DOHH2 (cell line): ENCODE measurements at regions not wholly inside any gene's neighbourhood (a gene's known extent, or its start where the extent isn't known, plus 50 kb on each side); places are given as distances from the start of the nearest gene placed in this dataset.

Experiments
- H3F3A ChIP-seq: fragments of 200-600 bp; sonication (generic), shearing (Covaris generic); 2 replicates; pipeline ENCODE4 v1.6.0; 2016; ENCODE audit warnings: antibody characterized with exemption, mild to moderate bottlenecking; ENCODE audit not compliant: control insufficient read depth, insufficient read depth
- H3K27ac ChIP-seq: fragments of 200-600 bp; sonication (generic); 2 replicates; pipeline ENCODE4 v1.5.1; 2014; ENCODE audit warnings: low read depth, mild to moderate bottlenecking, low read length, moderate library complexity
- H3K27me3 ChIP-seq: fragments of 200-600 bp; sonication (generic); 2 replicates; pipeline ENCODE4 v1.6.1; 2014; ENCODE audit warnings: mild to moderate bottlenecking, low read length, mixed read lengths; ENCODE audit not compliant: control insufficient read depth
- H3K36me3 ChIP-seq: fragments of 200-600 bp; sonication (generic); 2 replicates; pipeline ENCODE4 v1.6.1; 2014; ENCODE audit warnings: mild to moderate bottlenecking, low read length, moderate library complexity, mixed read lengths; ENCODE audit not compliant: control insufficient read depth
- H3K4me1 ChIP-seq: fragments of 200-600 bp; sonication (generic); 2 replicates; pipeline ENCODE4 v1.6.1; 2014; ENCODE audit warnings: mild to moderate bottlenecking, low read length, mixed read lengths; ENCODE audit not compliant: control insufficient read depth
- H3K4me2 ChIP-seq: fragments of 200-600 bp; sonication (generic); 2 replicates; pipeline ENCODE4 v1.6.0; 2014; ENCODE audit warnings: mild to moderate bottlenecking, low read length, moderate library complexity
- H3K4me3 ChIP-seq: fragments of 200-600 bp; sonication (generic); 2 replicates; pipeline ENCODE4 v1.5.1; 2014; ENCODE audit warnings: mild to moderate bottlenecking, low read length, mixed read lengths
- H3K79me2 ChIP-seq: fragments of 200-600 bp; sonication (generic); 2 replicates; pipeline ENCODE4 v1.6.1; 2014; ENCODE audit warnings: mild to moderate bottlenecking, low read length, mixed read lengths; ENCODE audit not compliant: control insufficient read depth
- H3K9me2 ChIP-seq: fragments of 200-600 bp; sonication (generic); replicated peaks from 2 replicates; pipeline ENCODE4 v1.6.1; 2014; ENCODE audit warnings: mild to moderate bottlenecking, low read length, mixed read lengths; ENCODE audit not compliant: control insufficient read depth
- H3K9me3 ChIP-seq: fragments of 200-600 bp; sonication (generic); 2 replicates; pipeline ENCODE4 v1.6.1; 2014; ENCODE audit warnings: antibody characterized with exemption, low read length, mixed read lengths; ENCODE audit not compliant: control insufficient read depth, insufficient read depth
- H4K20me1 ChIP-seq: fragments of 200-600 bp; sonication (generic); 2 replicates; pipeline ENCODE4 v1.6.0; 2014; ENCODE audit warnings: low read depth, mild to moderate bottlenecking, antibody characterized with exemption, low read length, moderate library complexity; ENCODE audit not compliant: control insufficient read depth, insufficient read depth
- CTCF ChIP-seq: fragments of 200-600 bp; sonication (generic); IDR thresholded peaks from one replicate; pipeline ENCODE4 v1.5.1; 2014; ENCODE audit warnings: antibody characterized with exemption, mild to moderate bottlenecking, low read depth, low read length; ENCODE audit not compliant: poor library complexity, severe bottlenecking
- EZH2phosphoT487 ChIP-seq: fragments of 200-600 bp; sonication (generic); IDR thresholded peaks from 2 replicates; pipeline ENCODE4 v1.6.1; 2017; ENCODE audit warnings: borderline replicate concordance, mild to moderate bottlenecking, antibody characterized with exemption, low read length, moderate library complexity, mixed read lengths

GRCh38 chr5:135662061-135662481 is 83.3 kb upstream of the CXCL14 start:
- Histone ChIP-seq H3K27me3 (peaks cover 8% of the 10 kb centered on the region), H3K9me2 (no peaks in the 10 kb centered on the region), H3K36me3 (no peaks in the 10 kb centered on the region), H3K4me3 (no peak overlapping the region), H3K9me3 (peaks cover 12% of the 10 kb centered on the region; the same call in 1 of the 2 replicates), H4K20me1 (no peaks in the 10 kb centered on the region), H3K79me2 (no peaks in the 10 kb centered on the region), H3F3A (no peaks in the 10 kb centered on the region), H3K4me1 (no peaks in the 10 kb centered on the region), H3K27ac (no peak overlapping the region), H3K4me2 (no peak overlapping the region)
- no peak for TF ChIP-seq EZH2phosphoT487
- TF ChIP-seq CTCF, result no peak

GRCh38 chr5:135660826-135661575 is 82.2 kb upstream of the CXCL14 start:
- H3K27ac ChIP-seq, result no peak overlapping the region
- no peaks in the 10 kb centered on the region for H3K4me1 ChIP-seq
- H3K9me3 ChIP-seq, result peaks cover 12% of the 10 kb centered on the region; the same call in 1 of the 2 replicates
- no peaks in the 10 kb centered on the region for H3K9me2 ChIP-seq
- H4K20me1 ChIP-seq, result no peaks in the 10 kb centered on the region
- H3K4me3 ChIP-seq, result no peak overlapping the region
- H3K36me3 ChIP-seq, result no peaks in the 10 kb centered on the region
- H3K4me2 ChIP-seq, result no peak overlapping the region
- H3K27me3 ChIP-seq, result peaks cover 8% of the 10 kb centered on the region
- H3F3A ChIP-seq, result no peaks in the 10 kb centered on the region
- TF ChIP-seq CTCF (no peak), EZH2phosphoT487 (no peak)
- H3K79me2 ChIP-seq, result no peaks in the 10 kb centered on the region

GRCh38 chr5:135657536-135658305 is 78.9 kb upstream of the CXCL14 start:
- no peaks in the 10 kb centered on the region for H3K79me2 ChIP-seq
- H3K9me2 ChIP-seq, result no peaks in the 10 kb centered on the region
- no peak overlapping the region for H3K4me2 ChIP-seq
- H3F3A ChIP-seq, result no peaks in the 10 kb centered on the region
- no peaks in the 10 kb centered on the region for H3K36me3 ChIP-seq
- no peak overlapping the region for H3K4me3 ChIP-seq
- no peak overlapping the region for H3K27ac ChIP-seq
- H3K9me3 ChIP-seq, result peaks cover 12% of the 10 kb centered on the region; the same call in 1 of the 2 replicates
- TF ChIP-seq CTCF (no peak), EZH2phosphoT487 (no peak)
- no peaks in the 10 kb centered on the region for H4K20me1 ChIP-seq
- H3K4me1 ChIP-seq, result no peaks in the 10 kb centered on the region
- H3K27me3 ChIP-seq, result peaks cover 2% of the 10 kb centered on the region; the same call in 1 of the 2 replicates
